BLaER1 (cell line): ENCODE measurements at regions not wholly inside any gene's neighbourhood (a gene's known extent, or its start where the extent isn't known, plus 50 kb on each side); places are given as distances from the start of the nearest gene placed in this dataset.

Source experiments
- H3K27ac ChIP-seq: shearing (Covaris generic); formaldehyde crosslinking; 2 replicates; pipeline ENCODE4 v1.8.1; 2022
- H3K27me3 ChIP-seq: shearing (Covaris generic); formaldehyde crosslinking; 2 replicates; pipeline ENCODE4 v1.8.1; 2022
- H3K36me3 ChIP-seq: shearing (Covaris generic); formaldehyde crosslinking; 2 replicates; pipeline ENCODE4 v1.8.1; 2022
- H3K4me1 ChIP-seq: shearing (Covaris generic); formaldehyde crosslinking; 2 replicates; pipeline ENCODE4 v1.8.1; 2022
- H3K4me2 ChIP-seq: shearing (Covaris generic); formaldehyde crosslinking; 2 replicates; pipeline ENCODE4 v1.8.1; 2022
- H3K4me3 ChIP-seq: shearing (Covaris generic); formaldehyde crosslinking; 2 replicates; pipeline ENCODE4 v1.8.1; 2022
- H3K9ac ChIP-seq: shearing (Covaris generic); formaldehyde crosslinking; 2 replicates; pipeline ENCODE4 v1.8.1; 2022
- H3K9me3 ChIP-seq: shearing (Covaris generic); formaldehyde crosslinking; 2 replicates; pipeline ENCODE4 v1.8.1; 2022
- H4K20me1 ChIP-seq: shearing (Covaris generic); formaldehyde crosslinking; 2 replicates; pipeline ENCODE4 v1.8.1; 2022
- Cebpa-rat ChIP-seq: shearing (Covaris generic); IDR thresholded peaks from 2 replicates; pipeline ENCODE4 v1.8.1; 2022

DNA sequence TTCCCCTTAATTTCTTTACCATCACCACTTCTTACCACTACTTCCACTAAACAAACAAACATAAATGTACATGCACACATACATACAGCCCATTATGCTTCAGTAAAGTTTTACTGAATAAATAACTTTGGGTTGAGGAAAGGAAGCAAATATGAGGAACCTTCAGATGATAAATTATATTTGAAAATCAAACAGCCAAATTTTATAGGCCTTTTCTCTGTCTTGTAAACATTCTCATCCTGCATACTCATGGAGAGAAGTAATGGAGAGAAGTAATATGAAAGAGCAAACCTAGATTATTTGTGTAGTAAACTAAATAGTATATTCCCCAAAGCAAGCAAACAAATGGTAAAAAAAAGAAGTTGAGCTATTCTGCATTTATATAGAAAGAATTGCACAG, 658.3 kb upstream of the RORB start:
- no peak for TF ChIP-seq Cebpa-rat
- Histone ChIP-seq H4K20me1 (no peaks in the 10 kb centered on the region), H3K4me1 (no peaks in the 10 kb centered on the region), H3K27me3 (no peaks in the 10 kb centered on the region), H3K27ac (no peak overlapping the region), H3K4me3 (no peak overlapping the region), H3K36me3 (no peaks in the 10 kb centered on the region), H3K4me2 (no peak overlapping the region), H3K9me3 (no peaks in the 10 kb centered on the region), H3K9ac (no peak overlapping the region)

DNA sequence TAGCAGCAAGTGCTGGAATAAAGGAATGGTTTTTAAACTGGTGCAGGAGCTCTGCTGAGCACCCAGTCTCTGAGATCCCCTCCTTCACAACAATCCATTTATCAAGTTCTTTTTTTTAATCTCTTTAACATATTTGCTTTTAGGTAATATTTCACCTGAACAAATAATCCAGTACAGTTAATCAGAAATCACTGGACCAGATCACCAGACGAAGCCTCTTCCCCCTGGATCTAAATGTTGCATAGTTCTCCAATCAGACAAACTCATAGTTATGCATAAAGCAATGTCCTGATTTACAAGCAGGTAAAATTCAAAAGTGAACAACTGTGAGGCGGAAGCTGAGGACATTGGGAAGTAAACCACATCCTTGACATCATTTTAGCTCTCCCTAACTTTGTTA, 657.7 kb upstream of the RORB start:
- Histone ChIP-seq H4K20me1 (no peaks in the 10 kb centered on the region), H3K27ac (no peak overlapping the region), H3K4me2 (no peak overlapping the region), H3K36me3 (no peaks in the 10 kb centered on the region), H3K27me3 (no peaks in the 10 kb centered on the region), H3K4me3 (no peak overlapping the region), H3K4me1 (no peaks in the 10 kb centered on the region), H3K9ac (no peak overlapping the region), H3K9me3 (no peaks in the 10 kb centered on the region)
- TF ChIP-seq Cebpa-rat: no peak

DNA sequence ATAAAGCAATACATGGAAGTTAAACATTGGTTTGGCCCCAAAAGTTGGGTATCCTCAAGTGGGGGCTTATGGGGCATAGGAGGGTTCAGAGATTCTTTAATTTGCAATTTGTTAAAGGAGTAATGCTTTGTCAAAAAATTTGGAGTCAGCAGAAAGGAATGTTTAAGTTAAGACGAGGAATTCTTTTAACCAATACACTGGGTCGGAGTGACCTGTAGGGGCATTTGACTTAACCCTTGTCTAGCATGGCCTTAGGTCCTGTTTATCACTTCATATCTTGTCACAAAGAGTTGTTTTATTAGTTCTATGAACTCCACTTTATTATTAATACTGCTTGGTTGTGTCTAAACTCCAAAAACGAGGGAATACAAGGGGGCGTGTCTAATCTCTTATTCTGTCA, 656.1 kb upstream of the RORB start:
- H3K9ac ChIP-seq: no peak overlapping the region
- no peak overlapping the region for H3K4me2 ChIP-seq
- TF ChIP-seq Cebpa-rat: no peak
- H3K9me3 ChIP-seq: no peaks in the 10 kb centered on the region
- H3K4me3 ChIP-seq: no peak overlapping the region
- H3K27ac ChIP-seq: no peak overlapping the region
- H3K36me3 ChIP-seq: no peaks in the 10 kb centered on the region
- no peaks in the 10 kb centered on the region for H4K20me1 ChIP-seq
- no peaks in the 10 kb centered on the region for H3K27me3 ChIP-seq
- H3K4me1 ChIP-seq: no peaks in the 10 kb centered on the region

DNA sequence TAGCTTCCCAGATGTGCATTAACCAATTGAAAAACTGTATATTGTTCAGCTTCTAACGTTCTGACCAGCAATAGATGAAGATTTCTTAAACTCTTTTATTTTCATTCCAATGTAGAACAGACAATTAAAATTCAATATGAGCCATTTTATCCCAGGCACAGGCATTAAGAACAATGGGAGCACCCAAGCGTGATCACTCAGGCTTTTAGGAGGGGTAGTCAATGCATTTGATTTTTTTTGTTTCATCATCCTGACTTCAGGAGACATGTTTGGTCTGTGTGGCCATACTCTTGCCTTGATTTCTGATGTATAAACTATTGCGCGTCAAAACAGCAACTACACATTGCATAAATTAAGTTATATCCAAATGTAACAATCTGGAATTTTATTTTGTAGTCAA, 653.0 kb upstream of the RORB start:
- Histone ChIP-seq H3K4me1 (no peaks in the 10 kb centered on the region), H4K20me1 (no peaks in the 10 kb centered on the region), H3K36me3 (no peaks in the 10 kb centered on the region), H3K9me3 (no peaks in the 10 kb centered on the region), H3K27ac (no peak overlapping the region), H3K4me3 (no peak overlapping the region), H3K27me3 (no peaks in the 10 kb centered on the region), H3K4me2 (no peak overlapping the region), H3K9ac (no peak overlapping the region)
- TF ChIP-seq Cebpa-rat: no peak

DNA sequence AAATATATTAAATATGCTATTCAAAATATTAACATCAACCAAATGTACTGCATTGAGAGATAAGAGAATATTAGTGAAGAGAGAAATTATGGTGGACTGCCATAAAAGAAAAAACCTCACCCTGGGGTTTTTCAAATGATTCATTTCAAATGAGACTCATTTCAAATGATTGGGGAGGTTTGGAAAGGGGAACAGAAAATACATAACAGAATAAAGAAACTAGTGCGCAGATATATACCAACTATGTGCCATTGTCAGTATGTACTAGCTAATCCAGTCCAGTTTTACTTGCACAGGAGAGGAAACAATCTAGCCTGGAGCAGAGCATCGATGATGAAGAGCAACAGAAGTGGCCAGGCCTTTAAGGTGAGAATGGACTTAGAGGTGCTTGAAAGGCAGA, 651.6 kb upstream of the RORB start:
- no peaks in the 10 kb centered on the region for H4K20me1 ChIP-seq
- H3K9ac ChIP-seq: no peak overlapping the region
- no peaks in the 10 kb centered on the region for H3K36me3 ChIP-seq
- no peak overlapping the region for H3K4me3 ChIP-seq
- no peaks in the 10 kb centered on the region for H3K4me1 ChIP-seq
- H3K9me3 ChIP-seq: no peaks in the 10 kb centered on the region
- H3K27ac ChIP-seq: no peak overlapping the region
- H3K4me2 ChIP-seq: no peak overlapping the region
- no peak for TF ChIP-seq Cebpa-rat
- H3K27me3 ChIP-seq: no peaks in the 10 kb centered on the region

DNA sequence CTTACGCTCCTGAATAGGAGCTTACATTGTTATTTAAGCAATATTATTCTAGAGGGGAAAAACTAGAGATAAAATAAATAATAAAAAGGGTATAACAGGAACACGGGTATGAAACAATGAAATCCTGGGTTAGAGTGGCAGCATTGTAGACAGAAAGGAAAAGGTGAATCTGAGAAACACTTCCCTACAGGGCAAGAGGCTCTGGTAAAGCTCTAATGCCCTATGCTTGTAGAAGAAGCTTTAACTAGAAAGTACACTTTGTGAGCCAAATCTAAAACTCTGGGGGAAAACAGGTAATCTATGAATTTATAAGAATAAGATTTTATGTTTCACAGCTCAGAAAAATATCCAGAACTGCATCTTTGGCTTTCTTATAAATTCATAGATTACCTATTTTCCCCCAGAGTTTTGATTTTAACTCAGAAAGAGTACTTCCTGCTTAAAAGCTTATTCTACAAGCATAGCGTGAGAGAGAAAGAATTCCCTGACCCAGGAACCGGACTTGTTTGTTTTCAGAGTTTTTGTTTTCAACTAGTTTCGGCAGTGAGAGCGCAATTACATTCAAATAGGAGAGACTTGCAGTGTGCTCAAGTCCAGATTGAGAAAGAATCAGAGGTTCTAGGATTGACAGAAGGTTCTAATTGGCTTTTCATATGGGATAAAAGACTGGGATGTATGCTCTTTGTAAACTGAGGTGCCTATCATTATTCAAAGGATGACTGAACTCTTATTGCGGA, 651.0 kb upstream of the RORB start:
- Histone ChIP-seq H3K4me3 (no peak overlapping the region), H3K27me3 (no peaks in the 10 kb centered on the region), H3K9me3 (no peaks in the 10 kb centered on the region), H3K9ac (no peak overlapping the region), H3K4me1 (no peaks in the 10 kb centered on the region), H3K4me2 (no peak overlapping the region), H4K20me1 (no peaks in the 10 kb centered on the region), H3K27ac (no peak overlapping the region), H3K36me3 (no peaks in the 10 kb centered on the region)
- no peak for TF ChIP-seq Cebpa-rat

DNA sequence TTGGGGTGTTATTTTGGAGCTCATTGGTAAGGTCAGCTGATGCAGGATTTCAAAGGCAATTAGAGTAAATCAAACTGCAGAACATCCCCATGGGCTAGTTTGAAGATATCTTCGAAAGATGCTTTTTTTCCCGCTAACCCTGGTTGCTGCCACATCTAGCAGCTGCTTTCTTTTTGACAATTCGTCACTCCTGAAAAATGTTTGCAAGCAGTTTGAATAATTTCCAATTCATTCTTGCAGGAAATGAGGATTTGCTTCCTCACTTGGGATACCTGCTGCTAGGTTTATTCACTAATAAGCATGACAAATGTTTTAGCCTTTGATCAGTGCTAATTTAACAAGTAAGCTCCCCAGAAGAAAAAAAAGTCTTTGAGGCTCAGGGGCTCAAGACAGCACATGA, 649.6 kb upstream of the RORB start:
- H3K4me1 ChIP-seq: no peaks in the 10 kb centered on the region
- no peaks in the 10 kb centered on the region for H3K36me3 ChIP-seq
- no peak for TF ChIP-seq Cebpa-rat
- no peaks in the 10 kb centered on the region for H4K20me1 ChIP-seq
- H3K27me3 ChIP-seq: no peaks in the 10 kb centered on the region
- H3K4me2 ChIP-seq: no peak overlapping the region
- no peaks in the 10 kb centered on the region for H3K9me3 ChIP-seq
- H3K4me3 ChIP-seq: no peak overlapping the region
- no peak overlapping the region for H3K9ac ChIP-seq
- no peak overlapping the region for H3K27ac ChIP-seq

DNA sequence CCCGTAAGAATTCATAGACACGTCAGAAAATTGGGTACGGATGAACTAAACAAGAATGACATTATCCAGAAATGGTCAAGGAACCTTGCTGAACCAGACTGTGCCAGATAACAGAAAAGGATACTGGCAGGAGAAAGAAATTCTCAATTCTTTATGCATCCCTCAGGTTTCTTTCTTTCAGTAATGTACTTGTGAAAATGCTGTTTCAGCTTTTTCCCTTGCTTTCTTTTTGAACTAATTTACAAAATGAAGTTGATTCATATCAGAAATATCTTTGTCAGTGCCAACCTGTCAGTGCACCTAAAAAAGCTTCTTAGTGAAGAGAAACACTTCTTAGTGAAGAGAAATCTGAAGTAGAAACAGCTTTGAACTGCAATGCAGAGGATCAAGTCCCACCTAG, 643.6 kb upstream of the RORB start:
- H4K20me1 ChIP-seq: no peaks in the 10 kb centered on the region
- no peak overlapping the region for H3K9ac ChIP-seq
- no peak overlapping the region for H3K4me3 ChIP-seq
- no peaks in the 10 kb centered on the region for H3K9me3 ChIP-seq
- no peak overlapping the region for H3K27ac ChIP-seq
- H3K4me2 ChIP-seq: no peak overlapping the region
- H3K36me3 ChIP-seq: no peaks in the 10 kb centered on the region
- H3K27me3 ChIP-seq: no peaks in the 10 kb centered on the region
- H3K4me1 ChIP-seq: no peaks in the 10 kb centered on the region
- no peak for TF ChIP-seq Cebpa-rat

DNA sequence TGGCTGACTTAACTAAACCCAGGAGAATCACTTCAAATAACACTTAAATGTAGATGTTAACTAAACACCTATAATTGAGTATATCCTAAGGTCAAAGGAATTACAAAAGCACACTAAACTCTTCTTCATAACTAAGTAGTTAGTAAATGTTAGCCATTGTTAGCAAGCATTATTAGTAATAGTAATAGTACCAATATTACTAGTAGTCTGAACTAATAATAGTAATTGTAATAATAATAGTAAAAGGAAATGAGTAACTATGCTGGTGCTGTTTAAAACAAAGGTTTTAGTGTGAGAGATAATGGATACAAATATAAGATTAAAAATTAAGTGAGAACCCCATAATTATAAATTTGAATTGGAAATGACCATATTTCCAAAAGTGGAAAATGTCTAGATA, 641.9 kb upstream of the RORB start:
- TF ChIP-seq Cebpa-rat: no peak

DNA sequence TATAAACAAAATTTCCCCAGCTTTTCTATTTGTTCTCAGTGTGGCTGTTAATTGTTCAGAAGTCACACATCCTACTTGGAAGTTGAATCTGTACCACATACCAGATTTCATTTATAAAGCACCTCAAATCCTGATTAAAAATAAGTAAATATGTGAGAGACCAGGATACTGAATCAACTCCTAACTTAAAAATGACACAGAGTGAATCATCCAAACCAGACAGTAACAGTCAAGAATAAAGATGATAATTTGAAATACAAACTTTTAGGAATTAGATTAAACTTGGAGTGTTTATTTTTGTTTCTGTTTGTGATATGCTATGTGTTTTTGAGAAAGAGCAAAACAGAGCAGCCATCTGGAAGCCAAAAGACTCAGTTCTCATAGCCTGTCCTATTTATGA, 633.2 kb upstream of the RORB start:
- H3K27ac ChIP-seq: no peak overlapping the region
- H4K20me1 ChIP-seq: no peaks in the 10 kb centered on the region

More for the DNA sequence above, 641.9 kb upstream of the RORB start:
- Histone ChIP-seq H3K4me2 (no peak overlapping the region), H3K9ac (no peak overlapping the region), H3K27ac (no peak overlapping the region), H4K20me1 (no peaks in the 10 kb centered on the region), H3K4me3 (no peak overlapping the region), H3K27me3 (no peaks in the 10 kb centered on the region), H3K9me3 (no peaks in the 10 kb centered on the region), H3K36me3 (no peaks in the 10 kb centered on the region), H3K4me1 (no peaks in the 10 kb centered on the region)

DNA sequence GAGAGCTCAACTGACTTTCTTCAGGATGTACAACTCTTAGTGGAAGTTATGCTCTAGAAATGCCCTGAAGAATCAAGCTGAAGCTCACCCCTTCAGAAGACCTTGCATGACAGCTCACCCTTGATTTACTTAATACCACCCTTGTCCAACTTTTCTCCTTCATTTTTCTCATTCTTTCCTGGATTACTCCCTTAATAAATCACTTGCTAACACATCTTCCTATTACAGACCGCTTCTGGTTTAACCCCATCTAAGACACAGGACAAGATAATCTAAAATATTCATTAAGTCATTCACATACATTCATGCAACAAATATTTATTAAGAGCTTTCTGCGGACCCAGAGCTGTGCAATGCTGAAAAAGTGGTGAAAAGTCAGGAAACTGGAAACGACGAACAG, 630.7 kb upstream of the RORB start:
- Histone ChIP-seq H3K9me3 (no peaks in the 10 kb centered on the region), H3K4me3 (no peak overlapping the region), H3K9ac (no peak overlapping the region), H3K4me1 (peaks cover 11% of the 10 kb centered on the region), H3K4me2 (no peak overlapping the region), H3K36me3 (no peaks in the 10 kb centered on the region), H3K27ac (no peak overlapping the region), H4K20me1 (no peaks in the 10 kb centered on the region), H3K27me3 (no peaks in the 10 kb centered on the region)
- no peak for TF ChIP-seq Cebpa-rat

More for the DNA sequence above, 633.2 kb upstream of the RORB start:
- H3K4me3 ChIP-seq: no peak overlapping the region
- H3K27me3 ChIP-seq: no peaks in the 10 kb centered on the region
- peaks cover 2% of the 10 kb centered on the region for H3K4me1 ChIP-seq
- H3K9me3 ChIP-seq: no peaks in the 10 kb centered on the region
- no peak overlapping the region for H3K9ac ChIP-seq
- no peaks in the 10 kb centered on the region for H3K36me3 ChIP-seq
- no peak for TF ChIP-seq Cebpa-rat
- H3K4me2 ChIP-seq: no peak overlapping the region
